ENCODE measurements at regions not wholly inside any gene's neighbourhood (a gene's known extent, or its start where the extent isn't known, plus 50 kb on each side); places are given as distances from the start of the nearest gene placed in this dataset.

GRCh38 chr10:33493978-33494377 is 159.5 kb upstream of the NRP1 start:
- TF ChIP-seq EP300 (IDR thresholded peaks at IDR 0.05; ENCODE audit: borderline replicate concordance) = no peak
- TF ChIP-seq, protein P1, sequence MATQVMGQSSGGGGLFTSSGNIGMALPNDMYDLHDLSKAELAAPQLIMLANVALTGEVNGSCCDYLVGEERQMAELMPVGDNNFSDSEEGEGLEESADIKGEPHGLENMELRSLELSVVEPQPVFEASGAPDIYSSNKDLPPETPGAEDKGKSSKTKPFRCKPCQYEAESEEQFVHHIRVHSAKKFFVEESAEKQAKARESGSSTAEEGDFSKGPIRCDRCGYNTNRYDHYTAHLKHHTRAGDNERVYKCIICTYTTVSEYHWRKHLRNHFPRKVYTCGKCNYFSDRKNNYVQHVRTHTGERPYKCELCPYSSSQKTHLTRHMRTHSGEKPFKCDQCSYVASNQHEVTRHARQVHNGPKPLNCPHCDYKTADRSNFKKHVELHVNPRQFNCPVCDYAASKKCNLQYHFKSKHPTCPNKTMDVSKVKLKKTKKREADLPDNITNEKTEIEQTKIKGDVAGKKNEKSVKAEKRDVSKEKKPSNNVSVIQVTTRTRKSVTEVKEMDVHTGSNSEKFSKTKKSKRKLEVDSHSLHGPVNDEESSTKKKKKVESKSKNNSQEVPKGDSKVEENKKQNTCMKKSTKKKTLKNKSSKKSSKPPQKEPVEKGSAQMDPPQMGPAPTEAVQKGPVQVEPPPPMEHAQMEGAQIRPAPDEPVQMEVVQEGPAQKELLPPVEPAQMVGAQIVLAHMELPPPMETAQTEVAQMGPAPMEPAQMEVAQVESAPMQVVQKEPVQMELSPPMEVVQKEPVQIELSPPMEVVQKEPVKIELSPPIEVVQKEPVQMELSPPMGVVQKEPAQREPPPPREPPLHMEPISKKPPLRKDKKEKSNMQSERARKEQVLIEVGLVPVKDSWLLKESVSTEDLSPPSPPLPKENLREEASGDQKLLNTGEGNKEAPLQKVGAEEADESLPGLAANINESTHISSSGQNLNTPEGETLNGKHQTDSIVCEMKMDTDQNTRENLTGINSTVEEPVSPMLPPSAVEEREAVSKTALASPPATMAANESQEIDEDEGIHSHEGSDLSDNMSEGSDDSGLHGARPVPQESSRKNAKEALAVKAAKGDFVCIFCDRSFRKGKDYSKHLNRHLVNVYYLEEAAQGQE (IDR thresholded peaks at IDR 0.05; ENCODE audit: low read depth) = no peak
- no peak for TF ChIP-seq TAF1 (IDR thresholded peaks at IDR 0.05; ENCODE audit: low read depth)
- TF ChIP-seq ZBTB7A (IDR thresholded peaks at IDR 0.05; ENCODE audit: low read depth) = no peak
- no peak for TF ChIP-seq FOXM1 (IDR thresholded peaks at IDR 0.05; ENCODE audit: borderline replicate concordance, low read depth)
- no peak for TF ChIP-seq NFIC (IDR thresholded peaks at IDR 0.05)
- no peak for TF ChIP-seq EGR1 (IDR thresholded peaks at IDR 0.05)
- no peak for TF ChIP-seq MAX (IDR thresholded peaks at IDR 0.05)
- no peak for TF ChIP-seq RAD21 (IDR thresholded peaks at IDR 0.05; ENCODE audit: low read depth)
- TF ChIP-seq CREB1 (IDR thresholded peaks at IDR 0.05; ENCODE audit: low read depth) = no peak

DNA sequence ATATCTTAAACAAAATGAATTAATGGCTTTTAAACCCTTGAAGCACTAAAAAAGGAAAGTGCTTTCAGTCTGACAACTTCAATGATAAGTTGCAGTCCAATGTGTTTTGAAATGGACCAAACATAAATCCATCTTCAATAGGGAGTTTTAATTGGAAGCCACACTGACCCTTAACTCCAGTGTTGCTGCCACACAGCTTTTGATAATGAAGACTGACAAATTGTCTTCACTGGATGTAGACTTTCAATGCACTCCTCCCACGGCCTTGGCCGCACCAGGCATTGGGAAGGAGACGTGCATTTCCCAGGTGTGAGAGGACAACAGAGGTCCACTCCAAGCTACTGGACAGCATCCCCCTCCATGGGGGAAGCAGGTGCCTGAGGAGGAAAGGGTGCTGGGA is 159.0 kb upstream of the NRP1 start:
- TF ChIP-seq EP300 (IDR thresholded peaks at IDR 0.05; ENCODE audit: borderline replicate concordance) = no peak
- no peak for TF ChIP-seq CEBPB (IDR thresholded peaks at IDR 0.05)
- no peak for TF ChIP-seq NFIC (IDR thresholded peaks at IDR 0.05)
- TF ChIP-seq YY1 (IDR thresholded peaks at IDR 0.05; ENCODE audit: low read depth) = no peak
- TF ChIP-seq RAD21 (IDR thresholded peaks at IDR 0.05; ENCODE audit: low read depth) = no peak
- no peak for TF ChIP-seq TEAD4 (IDR thresholded peaks at IDR 0.05)
- no peak for TF ChIP-seq FOXM1 (IDR thresholded peaks at IDR 0.05; ENCODE audit: borderline replicate concordance, low read depth)
- no peak for TF ChIP-seq TAF1 (IDR thresholded peaks at IDR 0.05; ENCODE audit: low read depth)
- TF ChIP-seq MAX (IDR thresholded peaks at IDR 0.05) = no peak
- TF ChIP-seq ZBTB7A (IDR thresholded peaks at IDR 0.05; ENCODE audit: low read depth) = no peak
- no peak for TF ChIP-seq TCF12 (IDR thresholded peaks at IDR 0.05; ENCODE audit: low read depth)
- TF ChIP-seq CREB1 (IDR thresholded peaks at IDR 0.05; ENCODE audit: low read depth) = no peak
- no peak for TF ChIP-seq EGR1 (IDR thresholded peaks at IDR 0.05)
- no peak for TF ChIP-seq USF1 (IDR thresholded peaks at IDR 0.05)
- TF ChIP-seq, protein P1 (IDR thresholded peaks at IDR 0.05; ENCODE audit: low read depth) = no peak

DNA sequence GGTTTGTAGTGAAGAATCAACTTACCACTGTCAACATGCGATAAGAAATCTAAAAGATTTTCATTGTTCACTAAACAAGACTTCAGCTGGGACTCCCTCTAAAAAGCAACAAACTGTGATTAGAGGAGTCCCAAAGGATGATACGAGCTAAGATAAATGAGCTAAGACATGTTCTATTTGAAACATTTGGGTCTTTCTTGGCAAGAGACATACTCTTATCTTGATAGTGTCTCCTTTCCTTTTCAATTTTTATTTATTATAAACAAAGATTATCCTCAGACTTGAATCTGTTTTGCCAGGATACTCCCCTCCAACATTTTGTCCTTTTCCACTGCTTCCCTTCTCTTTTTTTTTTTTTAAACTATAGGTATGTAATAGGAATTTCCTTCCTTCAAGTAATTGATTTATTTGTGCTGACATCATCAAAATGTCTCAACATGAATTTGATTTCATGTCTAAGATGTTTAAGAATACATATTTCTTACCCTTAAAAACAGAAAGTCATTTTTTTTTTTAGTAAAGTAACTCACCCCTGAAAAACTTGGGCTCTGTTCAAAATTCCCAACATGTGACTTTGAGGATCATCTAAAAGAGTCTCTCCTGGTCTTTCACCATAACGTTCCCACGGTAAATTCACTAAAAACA is 158.4 kb upstream of the NRP1 start:
- TF ChIP-seq EGR1 (IDR thresholded peaks at IDR 0.05) = no peak
- TF ChIP-seq TCF12 (IDR thresholded peaks at IDR 0.05; ENCODE audit: low read depth) = no peak
- no peak for TF ChIP-seq USF1 (IDR thresholded peaks at IDR 0.05)
- TF ChIP-seq, protein P1 (IDR thresholded peaks at IDR 0.05; ENCODE audit: low read depth) = no peak
- no peak for TF ChIP-seq MAX (IDR thresholded peaks at IDR 0.05)
- no peak for TF ChIP-seq TAF1 (IDR thresholded peaks at IDR 0.05; ENCODE audit: low read depth)
- no peak for TF ChIP-seq CREB1 (IDR thresholded peaks at IDR 0.05; ENCODE audit: low read depth)
- TF ChIP-seq RAD21 (IDR thresholded peaks at IDR 0.05; ENCODE audit: low read depth) = no peak

DNA sequence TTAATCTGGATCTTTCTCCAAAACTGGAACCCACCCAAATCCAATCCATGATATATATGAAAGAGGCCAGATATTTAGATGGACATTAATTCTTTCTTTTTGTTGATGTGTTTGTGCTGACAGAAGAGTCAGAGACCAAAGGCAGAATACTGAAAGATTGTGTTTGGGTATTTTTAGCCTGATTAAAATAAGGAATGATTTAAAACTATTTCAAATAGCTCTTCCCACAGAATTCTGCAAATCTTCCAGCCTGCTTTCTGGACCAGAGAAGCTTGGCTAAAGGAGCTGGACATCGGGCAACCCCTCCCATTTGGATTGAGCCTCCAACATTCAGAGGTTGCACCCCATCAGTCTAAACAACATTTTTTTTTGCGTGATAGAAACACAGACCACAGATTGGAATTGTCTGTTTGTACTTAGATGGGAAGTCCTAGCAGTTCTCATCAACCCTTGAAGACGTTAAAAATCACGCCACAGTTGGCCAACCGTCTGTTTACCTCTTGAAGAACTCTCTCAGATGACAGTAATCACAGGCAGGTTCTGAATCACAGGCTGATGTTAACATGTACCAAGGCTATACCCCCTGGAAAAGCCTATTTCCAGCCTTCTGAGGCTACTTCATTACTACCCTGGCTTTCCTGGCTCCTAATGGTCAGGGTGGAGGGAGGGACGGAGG is 155.2 kb upstream of the NRP1 start:
- TF ChIP-seq TAF1 (IDR thresholded peaks at IDR 0.05; ENCODE audit: low read depth) (no peak), YY1 (IDR thresholded peaks at IDR 0.05; ENCODE audit: low read depth) (no peak), MAX (IDR thresholded peaks at IDR 0.05) (no peak), TCF12 (IDR thresholded peaks at IDR 0.05; ENCODE audit: low read depth) (no peak), USF1 (IDR thresholded peaks at IDR 0.05) (no peak)
